HepG2 (cell line): ENCODE measurements at regions not wholly inside any gene's neighbourhood (a gene's known extent, or its start where the extent isn't known, plus 50 kb on each side); places are given as distances from the start of the nearest gene placed in this dataset.

Source experiments
- RAD21 ChIP-seq: fragments of 450-650 bp; formaldehyde crosslinking; IDR thresholded peaks from 2 replicates; pipeline ENCODE4 v1.5.0; 2020; ENCODE audit warnings: mild to moderate bottlenecking
- SIN3A ChIP-seq: IDR thresholded peaks from 2 replicates; pipeline ENCODE4 v1.6.1; 2011; ENCODE audit warnings: low read depth, mild to moderate bottlenecking, control low read depth, low read length, borderline replicate concordance
- YY1 ChIP-seq: IDR thresholded peaks from 2 replicates; pipeline ENCODE4 v1.6.1; 2011; ENCODE audit warnings: low read length, low read depth, moderate library complexity, mild to moderate bottlenecking; ENCODE audit not compliant: insufficient read depth, insufficient replicate concordance

- TF ChIP-seq SIN3A (no peak), YY1 (no peak), RAD21 (CRISPR knock-in tag) (no peak)
These were observed 237.4 kb downstream of the WDR11 start for GRCh38 chr10:121088524-121088923.
